IPS DF 6.9 (cell line): ENCODE measurements at regions not wholly inside any gene's neighbourhood (a gene's known extent, or its start where the extent isn't known, plus 50 kb on each side); places are given as distances from the start of the nearest gene placed in this dataset.

Experiments
- DNase-seq: peaks from one replicate; pipeline ENCODE4 v3.0.0-alpha.2; 2013; ENCODE audit warnings: low read depth, low spot score
- H3K27ac ChIP-seq: one replicate; pipeline ENCODE4 v1.5.1; 2013; ENCODE audit warnings: low read length, control low read depth
- H3K27me3 ChIP-seq: 2 replicates; pipeline ENCODE4 v1.6.1; 2013; ENCODE audit warnings: mild to moderate bottlenecking, low read length; ENCODE audit not compliant: control insufficient read depth, insufficient read depth
- H3K36me3 ChIP-seq: 2 replicates; pipeline ENCODE4 v1.6.1; 2013; ENCODE audit warnings: low read length; ENCODE audit not compliant: control insufficient read depth, insufficient read depth
- H3K4me1 ChIP-seq: 2 replicates; pipeline ENCODE4 v1.6.1; 2013; ENCODE audit warnings: low read length; ENCODE audit not compliant: control insufficient read depth, insufficient read depth
- H3K4me3 ChIP-seq: 2 replicates; pipeline ENCODE4 v1.5.1; 2013; ENCODE audit warnings: mild to moderate bottlenecking, low read length
- H3K9me3 ChIP-seq: 2 replicates; pipeline ENCODE4 v1.6.1; 2013; ENCODE audit warnings: low read length, inconsistent platforms; ENCODE audit not compliant: control insufficient read depth, insufficient read depth
- WGBS: extraction: QIAGEN DNeasy Blood & Tissue Kit; methylation state at CpG from one replicate; pipeline ENCODE4 v1.1.7; 2013; ENCODE audit warnings: mixed read lengths, missing lambda C conversion rate; ENCODE audit not compliant: insufficient read length, insufficient coverage; 5-methylcytosine and 5-hydroxymethylcytosine counted together

DNA sequence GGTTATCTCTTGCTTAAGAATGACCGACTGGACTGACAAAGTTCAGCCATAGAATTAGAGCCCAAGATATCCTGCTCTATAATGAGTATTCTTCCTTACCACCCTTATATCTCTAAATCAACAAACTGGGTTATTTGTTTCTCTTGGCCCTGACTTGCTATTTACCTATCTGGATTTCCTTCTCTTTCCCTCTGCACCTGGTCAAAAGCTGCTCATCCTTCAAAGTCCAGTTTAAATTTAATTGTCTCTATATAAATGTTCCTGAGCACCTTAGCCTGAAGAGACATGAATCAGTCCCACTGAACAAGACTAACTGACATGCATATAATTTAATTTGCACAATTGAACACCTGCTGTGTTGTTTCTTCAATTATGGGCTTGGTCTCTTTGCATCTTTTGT, 127.1 kb upstream of the KCNJ15 start:
- Histone ChIP-seq H3K9me3 (no peaks in the 10 kb centered on the region), H3K27ac (no peak overlapping the region), H3K4me1 (no peaks in the 10 kb centered on the region), H3K36me3 (no peaks in the 10 kb centered on the region), H3K4me3 (no peak overlapping the region), H3K27me3 (no peaks in the 10 kb centered on the region)
- no peak for DNase-seq
- WGBS, result no CpG with 5 or more reads among the region's 1 CpG

DNA sequence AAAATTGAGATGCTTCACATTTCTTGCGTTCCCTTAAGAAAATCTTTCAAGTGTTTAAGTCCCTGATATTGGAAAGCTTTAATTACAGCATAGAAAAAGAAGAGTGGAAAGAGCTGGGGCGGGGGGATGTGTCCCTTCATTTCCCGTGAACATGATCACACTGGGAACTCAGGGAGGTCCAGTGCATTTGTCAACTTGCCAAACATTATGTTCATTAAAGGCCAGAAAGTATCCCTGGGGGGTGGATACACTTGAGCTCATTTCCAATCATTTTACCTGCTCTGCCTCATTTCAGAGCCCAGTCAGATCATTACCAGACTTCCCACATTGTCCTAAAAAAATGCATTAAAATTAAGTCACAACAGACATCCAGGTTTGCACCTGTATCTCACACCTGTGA, 123.6 kb upstream of the KCNJ15 start:
- Histone ChIP-seq H3K9me3 (no peaks in the 10 kb centered on the region), H3K27ac (no peak overlapping the region), H3K27me3 (no peaks in the 10 kb centered on the region), H3K4me3 (no peak overlapping the region), H3K4me1 (no peaks in the 10 kb centered on the region), H3K36me3 (no peaks in the 10 kb centered on the region)
- no peak for DNase-seq
- WGBS, result no CpG with 5 or more reads among the region's 3 CpGs

DNA sequence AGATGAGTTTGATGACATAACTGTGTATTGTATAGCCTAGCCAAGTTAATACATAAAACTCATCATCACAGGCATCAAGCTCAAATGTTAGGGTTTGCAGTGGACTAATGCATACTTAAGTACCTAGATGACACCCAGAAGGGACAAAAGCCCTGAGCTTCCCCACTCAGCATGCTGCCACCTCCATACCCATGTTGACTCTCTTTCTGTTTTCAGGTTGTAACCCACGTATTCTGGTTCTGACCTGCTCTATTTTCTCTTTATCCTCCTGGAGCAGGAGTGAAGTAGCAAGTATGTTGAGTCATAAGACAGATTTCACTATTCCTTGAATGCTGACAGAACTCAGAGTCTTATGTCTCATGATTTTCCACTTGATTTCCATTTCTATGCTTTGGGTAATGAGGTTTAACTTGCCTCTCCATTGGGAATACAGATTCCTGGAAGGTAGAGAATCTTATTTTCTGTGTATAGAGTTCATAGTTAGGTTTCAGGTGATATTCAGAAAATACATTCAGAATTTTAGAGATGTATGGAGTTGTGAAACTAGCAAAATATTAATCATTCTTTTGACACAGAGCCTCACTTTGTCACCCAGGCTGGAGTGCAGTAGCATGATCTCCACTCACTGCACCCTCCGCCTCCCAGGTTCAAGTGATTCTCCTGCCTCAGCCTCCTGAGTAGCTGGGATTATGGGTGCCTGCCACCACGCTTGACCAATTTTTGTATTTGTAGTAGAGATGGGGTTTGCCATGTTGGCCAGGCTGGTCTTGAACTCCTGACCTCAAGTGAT, 122.5 kb upstream of the KCNJ15 start:
- Histone ChIP-seq H3K4me1 (no peaks in the 10 kb centered on the region), H3K36me3 (no peaks in the 10 kb centered on the region), H3K27me3 (no peaks in the 10 kb centered on the region), H3K9me3 (no peaks in the 10 kb centered on the region), H3K27ac (no peak overlapping the region), H3K4me3 (no peak overlapping the region)
- DNase-seq, result no peak
- no CpG with 5 or more reads among the region's 3 CpGs for WGBS

DNA sequence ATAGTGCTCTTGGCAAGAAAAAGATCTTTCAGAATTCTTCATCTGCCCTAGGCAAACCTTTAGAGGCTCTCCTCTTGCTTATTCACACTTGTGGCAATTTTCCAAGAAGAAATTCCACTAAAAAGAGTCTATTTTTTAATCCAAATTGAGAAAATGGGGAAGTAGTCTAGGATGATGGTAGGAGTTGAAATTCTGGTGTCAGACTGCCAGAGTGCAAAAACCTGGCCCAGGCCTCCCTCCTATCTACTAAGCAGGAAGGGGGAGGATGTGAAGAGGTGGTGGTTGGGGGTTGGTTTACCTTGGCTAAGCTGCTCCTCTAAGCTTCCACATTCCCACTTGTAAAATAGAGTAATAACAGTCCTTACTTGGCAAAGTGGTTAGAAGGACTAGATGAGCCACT, 120.6 kb upstream of the KCNJ15 start:
- Histone ChIP-seq H3K4me1 (no peaks in the 10 kb centered on the region), H3K36me3 (no peaks in the 10 kb centered on the region), H3K27ac (no peak overlapping the region), H3K9me3 (no peaks in the 10 kb centered on the region), H3K4me3 (no peak overlapping the region), H3K27me3 (no peaks in the 10 kb centered on the region)
- DNase-seq, result no peak

DNA sequence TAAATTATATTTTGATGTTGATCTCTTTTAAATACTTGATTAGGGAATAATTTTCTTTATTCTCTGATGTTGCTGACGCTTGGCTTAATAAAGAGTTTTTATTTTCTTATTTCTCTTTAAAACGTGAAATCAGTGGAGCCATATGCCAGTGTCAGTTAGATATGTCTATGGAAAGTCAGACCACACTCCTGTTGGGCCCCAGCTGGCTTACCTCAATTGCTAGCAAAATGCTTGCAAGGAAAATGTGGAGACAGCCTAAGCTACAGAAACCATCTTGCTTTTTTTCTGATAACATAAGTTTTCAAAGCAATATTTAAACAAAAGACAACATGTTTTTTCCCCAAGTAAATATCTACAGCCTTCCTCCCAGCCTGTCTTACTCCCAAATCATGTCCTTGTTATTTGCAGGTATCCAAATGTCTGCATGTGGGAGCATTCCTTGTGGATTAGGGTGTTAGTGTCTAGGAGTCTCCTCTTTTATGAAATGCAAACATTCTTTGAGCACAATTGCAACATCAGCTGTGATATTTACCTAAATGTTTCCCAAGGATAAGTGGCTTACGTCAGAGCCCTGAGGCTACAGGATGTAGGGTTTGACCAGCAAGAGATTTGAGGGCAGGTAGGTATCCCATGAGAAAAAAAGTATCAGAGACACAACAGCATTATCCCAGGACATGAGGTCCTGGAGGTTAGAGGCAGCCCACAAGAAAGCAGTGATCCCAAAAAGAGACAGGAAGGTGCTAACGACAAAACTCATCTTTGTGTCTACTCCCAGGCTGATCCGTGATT, 117.2 kb upstream of the KCNJ15 start:
- Histone ChIP-seq H3K9me3 (no peaks in the 10 kb centered on the region), H3K27me3 (no peaks in the 10 kb centered on the region), H3K36me3 (no peaks in the 10 kb centered on the region), H3K4me3 (no peak overlapping the region), H3K4me1 (no peaks in the 10 kb centered on the region), H3K27ac (no peak overlapping the region)
- WGBS, result no CpG with 5 or more reads among the region's 5 CpGs
- DNase-seq, result no peak

DNA sequence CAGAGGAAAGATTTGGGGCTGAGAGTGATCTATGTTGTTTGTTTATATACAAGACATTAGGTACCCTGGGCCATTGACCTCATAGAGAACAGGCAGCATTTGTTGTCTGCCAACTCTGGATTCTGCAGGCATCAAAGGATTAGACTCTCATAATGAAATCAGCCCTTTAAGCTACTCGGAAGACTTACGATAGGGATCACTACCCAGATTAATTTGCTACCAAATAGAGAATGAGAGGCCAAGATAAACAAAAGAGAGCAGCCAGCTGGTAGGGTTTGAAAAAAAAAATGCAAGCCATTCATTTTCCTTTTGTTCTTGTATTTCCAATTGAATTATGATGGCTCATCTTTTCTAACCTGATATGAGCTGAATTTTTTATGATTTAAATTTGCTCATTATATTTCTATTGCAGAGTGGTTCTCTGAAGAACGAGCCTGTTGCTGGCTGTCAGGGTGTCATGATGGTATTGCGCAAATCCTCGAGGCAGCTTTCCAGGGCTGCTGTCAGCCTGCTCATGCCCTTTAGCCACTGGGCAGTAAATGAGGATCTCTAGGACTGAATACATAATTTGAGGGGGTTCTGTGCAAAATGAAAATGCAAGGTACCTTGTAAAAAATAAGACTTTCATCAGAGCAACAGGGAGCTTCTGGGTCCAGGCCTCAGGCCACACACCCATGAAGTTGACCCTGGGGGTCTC, 116.4 kb upstream of the KCNJ15 start:
- Histone ChIP-seq H3K4me1 (no peaks in the 10 kb centered on the region), H3K36me3 (no peaks in the 10 kb centered on the region), H3K27ac (no peak overlapping the region), H3K27me3 (no peaks in the 10 kb centered on the region), H3K9me3 (no peaks in the 10 kb centered on the region), H3K4me3 (no peak overlapping the region)
- DNase-seq, result no peak
- WGBS, result no CpG with 5 or more reads among the region's 5 CpGs

DNA sequence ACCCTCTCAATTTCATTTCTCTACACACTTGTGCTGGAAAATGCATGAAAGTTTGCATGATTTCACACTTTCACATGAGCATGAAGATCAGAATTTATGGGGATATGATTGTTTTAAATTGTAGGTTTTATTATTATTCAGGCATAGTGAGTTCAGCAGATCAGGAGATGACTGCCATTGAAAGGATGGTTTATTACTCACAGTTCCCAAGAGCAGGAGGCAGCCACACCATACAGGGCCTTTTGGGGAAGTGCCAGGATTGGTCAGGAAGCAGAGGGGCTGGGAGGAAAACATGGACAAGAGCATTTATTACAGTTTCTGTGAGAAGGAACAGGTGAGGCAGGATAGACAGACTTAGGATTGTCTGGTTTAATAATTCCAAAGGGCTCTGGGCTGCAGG, 114.6 kb upstream of the KCNJ15 start:
- no peaks in the 10 kb centered on the region for H3K27me3 ChIP-seq
- no peak overlapping the region for H3K4me3 ChIP-seq
- no peak for DNase-seq
- H3K36me3 ChIP-seq, result no peaks in the 10 kb centered on the region
- H3K9me3 ChIP-seq, result no peaks in the 10 kb centered on the region
- H3K4me1 ChIP-seq, result no peaks in the 10 kb centered on the region
- H3K27ac ChIP-seq, result no peak overlapping the region

DNA sequence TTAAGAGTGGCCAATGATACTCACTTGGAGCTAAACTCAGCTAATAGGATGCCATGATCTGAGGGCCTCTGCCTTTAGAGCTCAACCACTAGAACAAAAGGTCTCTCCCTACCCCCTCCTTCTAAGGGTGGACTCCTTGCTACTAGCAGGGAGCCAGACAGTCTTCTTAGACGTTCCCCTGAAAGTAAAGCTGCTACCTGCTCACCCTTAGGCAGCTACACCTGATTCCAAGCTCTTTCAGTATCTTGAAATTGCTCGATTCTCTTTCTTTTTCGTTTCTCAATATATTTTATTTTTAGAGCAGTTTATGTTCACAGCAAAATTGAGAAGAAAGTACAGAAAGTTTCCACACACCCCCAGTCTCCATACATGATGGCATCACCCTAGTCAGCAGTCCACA, 112.6 kb upstream of the KCNJ15 start:
- no CpG with 5 or more reads among the region's 3 CpGs for WGBS
- no peaks in the 10 kb centered on the region for H3K4me1 ChIP-seq
- no peak overlapping the region for H3K4me3 ChIP-seq
- no peak overlapping the region for H3K27ac ChIP-seq
- DNase-seq, result no peak
- no peaks in the 10 kb centered on the region for H3K27me3 ChIP-seq
- H3K9me3 ChIP-seq, result no peaks in the 10 kb centered on the region
- no peaks in the 10 kb centered on the region for H3K36me3 ChIP-seq

DNA sequence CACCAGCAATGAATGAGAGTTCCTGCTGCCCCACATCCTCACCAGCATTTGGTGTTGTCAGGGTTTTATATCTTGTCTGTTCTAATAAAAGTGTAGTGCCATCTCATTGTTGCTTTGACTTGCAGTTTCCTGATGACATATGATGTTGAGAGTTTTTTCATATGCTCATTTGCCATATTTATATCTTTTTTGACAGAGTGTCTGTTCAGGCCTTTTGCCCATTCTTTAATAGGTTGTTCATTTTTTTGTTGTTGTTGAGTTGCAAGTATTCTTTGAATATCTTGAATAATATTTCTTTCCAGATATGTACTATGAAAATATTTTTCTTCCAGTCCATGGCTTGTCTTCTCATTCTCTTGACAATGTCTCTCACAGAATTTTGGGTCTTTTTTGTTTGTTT, 111.7 kb upstream of the KCNJ15 start:
- no peaks in the 10 kb centered on the region for H3K27me3 ChIP-seq
- H3K36me3 ChIP-seq, result no peaks in the 10 kb centered on the region
- no peaks in the 10 kb centered on the region for H3K9me3 ChIP-seq
- no peaks in the 10 kb centered on the region for H3K4me1 ChIP-seq
- no peak overlapping the region for H3K4me3 ChIP-seq
- H3K27ac ChIP-seq, result no peak overlapping the region
- no peak for DNase-seq

DNA sequence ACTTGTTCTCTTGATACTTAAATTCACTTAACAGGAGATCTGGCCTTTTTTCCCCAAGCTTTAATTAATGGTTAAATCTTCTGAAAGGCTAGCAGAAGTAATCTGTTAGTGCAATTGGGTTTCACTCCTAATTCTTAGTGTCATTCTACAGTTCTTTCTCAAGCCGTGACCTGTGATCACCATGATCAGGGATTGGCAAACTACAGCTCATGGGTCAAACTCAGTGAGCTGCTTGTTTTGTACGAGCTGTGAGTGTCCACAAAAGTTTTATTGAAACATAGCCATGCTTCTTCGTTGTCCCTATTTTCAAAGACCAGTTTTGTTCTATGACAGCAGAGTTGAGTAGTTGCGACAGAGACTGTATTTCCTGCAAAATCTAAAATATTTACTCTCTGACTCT, 109.4 kb upstream of the KCNJ15 start:
- H3K9me3 ChIP-seq, result no peaks in the 10 kb centered on the region
- H3K4me1 ChIP-seq, result no peaks in the 10 kb centered on the region
- WGBS, result no CpG with 5 or more reads among the region's 4 CpGs

More for the DNA sequence above, 109.4 kb upstream of the KCNJ15 start:
- Histone ChIP-seq H3K27me3 (no peaks in the 10 kb centered on the region), H3K4me3 (no peak overlapping the region), H3K27ac (no peak overlapping the region), H3K36me3 (no peaks in the 10 kb centered on the region)
- no peak for DNase-seq
